SK-N-SH treated with all-trans-retinoic acid at 6 μM for 48 hours (cell line): ENCODE measurements at regions not wholly inside any gene's neighbourhood (a gene's known extent, or its start where the extent isn't known, plus 50 kb on each side); places are given as distances from the start of the nearest gene placed in this dataset.

Source experiments
- BACH2 ChIP-seq: fragments of 250-450 bp; sonication (Bioruptor Pico); IDR thresholded peaks from 2 replicates; pipeline ENCODE4 v1.9.0; 2021; ENCODE audit warnings: mild to moderate bottlenecking, borderline replicate concordance
- CSRNP3 ChIP-seq: fragments of 250-450 bp; sonication (Bioruptor Pico); IDR thresholded peaks from 2 replicates; pipeline ENCODE4 v1.5.1; 2021; ENCODE audit warnings: mild to moderate bottlenecking, moderate library complexity
- ESRRG ChIP-seq: fragments of 250-450 bp; sonication (Bioruptor Pico); IDR thresholded peaks from 2 replicates; pipeline ENCODE4 v1.6.1; 2021; ENCODE audit warnings: mild to moderate bottlenecking
- PPARA ChIP-seq: fragments of 250-450 bp; sonication (Bioruptor Pico); IDR thresholded peaks from 2 replicates; pipeline ENCODE4 v1.5.0; 2020; ENCODE audit warnings: mild to moderate bottlenecking, borderline replicate concordance
- SNAI2 ChIP-seq: fragments of 250-450 bp; sonication (Bioruptor Pico); IDR thresholded peaks from 2 replicates; pipeline ENCODE4 v1.5.0; 2020; ENCODE audit warnings: mild to moderate bottlenecking, moderate library complexity
- ZC3H10 ChIP-seq: fragments of 250-450 bp; sonication (Bioruptor Pico); IDR thresholded peaks from 2 replicates; pipeline ENCODE4 v1.5.1; 2021; ENCODE audit warnings: mild to moderate bottlenecking, moderate library complexity

GRCh38 chr3:150251187-150252062 lies 156.7 kb upstream of the TSC22D2 start:
- TF ChIP-seq CSRNP3, result no peak
- TF ChIP-seq PPARA (CRISPR knock-in tag), result no peak
- TF ChIP-seq SNAI2 (CRISPR knock-in tag), result no peak
- no peak for TF ChIP-seq ESRRG
- no peak for TF ChIP-seq ZC3H10 (CRISPR knock-in tag)
- TF ChIP-seq BACH2 (CRISPR knock-in tag), result no peak
